ENCODE measurements at regions not wholly inside any gene's neighbourhood (a gene's known extent, or its start where the extent isn't known, plus 50 kb on each side); places are given as distances from the start of the nearest gene placed in this dataset.
A peak's percentile ranks its signal among the peaks of the same experiment; 100 is the strongest.
"Not testable (repeated sequence)": the region's sequence is repeated elsewhere in the genome, so short reads cannot be mapped to it uniquely, and the experiment has no call there.

GRCh38 chr11:79503028-79503427 lies 62.2 kb upstream of the TENM4 start:
- Histone ChIP-seq H3K27ac (ENCODE audit: low read depth in 1 of 2, low read length in 1 of 2) (no peak overlapping the region), H3K9ac (ENCODE audit: insufficient read depth in 1 of 2, low read length in 2 of 2) (no peak overlapping the region), H3K4me3 (no peak overlapping the region), H3K9me3 (ENCODE audit: control insufficient read depth in 4 of 4, insufficient read depth in 3 of 4, low read length in 3 of 4) (peaks cover 0 to 1% (median 0%) of the 10 kb centered on the region in 4 donors), H3K36me3 (ENCODE audit: control insufficient read depth in 4 of 4, insufficient read depth in 4 of 4, low read length in 4 of 4) (no peaks in the 10 kb centered on the region), H3K4me1 (ENCODE audit: control insufficient read depth in 5 of 5, insufficient read depth in 5 of 5, low read length in 5 of 5) (peaks cover 0 to 7% (median 2%) of the 10 kb centered on the region in 5 donors), H3K27me3 (ENCODE audit: control insufficient read depth in 3 of 3, insufficient read depth in 3 of 3, low read length in 2 of 3) (no peaks in the 10 kb centered on the region)
- WGBS, 2 donors, result 49 to 58% methylated on average over 6 of the region's 6 CpGs
- no peak for TF ChIP-seq CTCF (IDR thresholded peaks at IDR 0.05; ENCODE audit: control extremely low read depth, extremely low read depth)
- no peak for ATAC-seq (ENCODE audit: insufficient read depth, low FRiP score)
- DNase-seq, result peak; percentile 35 to 56 (median 40)

GRCh38 chr11:79501707-79502106 lies 60.9 kb upstream of the TENM4 start:
- ATAC-seq (ENCODE audit: insufficient read depth, low FRiP score), result no peak
- WGBS, 2 donors, result 78% methylated on average over 4 of the region's 4 CpGs
- H3K4me1 ChIP-seq (ENCODE audit: control insufficient read depth in 5 of 5, insufficient read depth in 5 of 5, low read length in 5 of 5), result peaks cover 0 to 7% (median 2%) of the 10 kb centered on the region in 5 donors

GRCh38 chr11:79499929-79500328 lies 59.1 kb upstream of the TENM4 start:
- not testable (repeated sequence) for H3K9ac ChIP-seq (ENCODE audit: insufficient read depth in 1 of 2, low read length in 2 of 2); ATAC-seq (ENCODE audit: insufficient read depth, low FRiP score); H3K27ac ChIP-seq (ENCODE audit: low read depth in 1 of 2, low read length in 1 of 2); H3K27me3 ChIP-seq (ENCODE audit: control insufficient read depth in 3 of 3, insufficient read depth in 3 of 3, low read length in 2 of 3); H3K9me3 ChIP-seq (ENCODE audit: control insufficient read depth in 4 of 4, insufficient read depth in 3 of 4, low read length in 3 of 4); H3K4me1 ChIP-seq (ENCODE audit: control insufficient read depth in 5 of 5, insufficient read depth in 5 of 5, low read length in 5 of 5); H3K36me3 ChIP-seq (ENCODE audit: control insufficient read depth in 4 of 4, insufficient read depth in 4 of 4, low read length in 4 of 4); DNase-seq; H3K4me3 ChIP-seq
- 85 to 96% methylated on average over 17 to 29 of the region's 30 CpGs for WGBS, 2 donors

More at GRCh38 chr11:79501707-79502106, 60.9 kb upstream of the TENM4 start:
- Histone ChIP-seq H3K9me3 (ENCODE audit: control insufficient read depth in 4 of 4, insufficient read depth in 3 of 4, low read length in 3 of 4) (peaks cover 0 to 3% (median 0%) of the 10 kb centered on the region in 4 donors), H3K9ac (ENCODE audit: insufficient read depth in 1 of 2, low read length in 2 of 2) (no peak overlapping the region), H3K27me3 (ENCODE audit: control insufficient read depth in 3 of 3, insufficient read depth in 3 of 3, low read length in 2 of 3) (no peaks in the 10 kb centered on the region), H3K36me3 (ENCODE audit: control insufficient read depth in 4 of 4, insufficient read depth in 4 of 4, low read length in 4 of 4) (no peaks in the 10 kb centered on the region), H3K4me3 (no peak overlapping the region), H3K27ac (ENCODE audit: low read depth in 1 of 2, low read length in 1 of 2) (no peak overlapping the region)
- no peak for DNase-seq
- no peak for TF ChIP-seq CTCF (IDR thresholded peaks at IDR 0.05; ENCODE audit: control extremely low read depth, extremely low read depth)

- Histone ChIP-seq H3K4me1 (ENCODE audit: control insufficient read depth in 5 of 5, insufficient read depth in 5 of 5, low read length in 5 of 5) (peaks cover 0 to 4% (median 2%) of the 10 kb centered on the region in 5 donors), H3K36me3 (ENCODE audit: control insufficient read depth in 4 of 4, insufficient read depth in 4 of 4, low read length in 4 of 4) (no peaks in the 10 kb centered on the region), H3K27me3 (ENCODE audit: control insufficient read depth in 3 of 3, insufficient read depth in 3 of 3, low read length in 2 of 3) (no peaks in the 10 kb centered on the region), H3K27ac (ENCODE audit: low read depth in 1 of 2, low read length in 1 of 2) (no peak overlapping the region), H3K4me3 (no peak overlapping the region), H3K9me3 (ENCODE audit: control insufficient read depth in 4 of 4, insufficient read depth in 3 of 4, low read length in 3 of 4) (peaks cover 0 to 3% (median 0%) of the 10 kb centered on the region in 4 donors), H3K9ac (ENCODE audit: insufficient read depth in 1 of 2, low read length in 2 of 2) (no peak overlapping the region)
- no peak for TF ChIP-seq CTCF (IDR thresholded peaks at IDR 0.05; ENCODE audit: control extremely low read depth, extremely low read depth)
- ATAC-seq (ENCODE audit: insufficient read depth, low FRiP score) (no peak), DNase-seq (no peak)
- WGBS, 2 donors, result 66 to 70% methylated on average over 4 of the region's 4 CpGs
Observed at GRCh38 chr11:79498667-79499066, 57.8 kb upstream of the TENM4 start.

All from lung (tissue), 11 donors.